LNCaP clone FGC (cell line): ENCODE measurements at regions not wholly inside any gene's neighbourhood (a gene's known extent, or its start where the extent isn't known, plus 50 kb on each side); places are given as distances from the start of the nearest gene placed in this dataset.
"Not testable (repeated sequence)": the region's sequence is repeated elsewhere in the genome, so short reads cannot be mapped to it uniquely, and the experiment has no call there.

ENCODE experiments used
- DNase-seq: peaks from one replicate; pipeline ENCODE4 v3.0.0-alpha.2; 2011; ENCODE audit warnings: low read depth
- H3K4me3 ChIP-seq: 2 replicates; pipeline ENCODE4 v1.5.1; 2011; ENCODE audit warnings: mild to moderate bottlenecking, low read depth, low read length, control low read depth
- TF ChIP-seq, protein P1 (sequence below): IDR thresholded peaks from 2 replicates; pipeline ENCODE4 v1.5.1; 2012; ENCODE audit warnings: mild to moderate bottlenecking; ENCODE audit not compliant: control insufficient read depth, insufficient read depth; ENCODE audit errors: extremely low read depth

DNA sequence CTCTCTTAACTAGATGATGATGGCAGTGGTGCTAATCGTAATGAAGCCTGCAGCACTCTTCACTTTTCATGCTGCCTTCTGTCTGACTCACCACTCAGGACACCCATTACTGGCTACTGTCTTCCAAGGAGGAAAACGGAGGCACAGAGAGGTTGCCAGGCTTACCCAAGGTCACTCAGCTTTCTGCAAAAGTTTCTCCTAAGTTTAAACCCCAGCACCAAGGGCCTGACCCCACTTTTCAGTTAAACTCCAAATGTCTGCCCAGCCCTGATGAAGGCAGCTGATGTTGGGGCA is 78.1 kb upstream of the RUNX3 start:
- no peak overlapping the region for H3K4me3 ChIP-seq
- no peak for DNase-seq
- TF ChIP-seq, protein P1, sequence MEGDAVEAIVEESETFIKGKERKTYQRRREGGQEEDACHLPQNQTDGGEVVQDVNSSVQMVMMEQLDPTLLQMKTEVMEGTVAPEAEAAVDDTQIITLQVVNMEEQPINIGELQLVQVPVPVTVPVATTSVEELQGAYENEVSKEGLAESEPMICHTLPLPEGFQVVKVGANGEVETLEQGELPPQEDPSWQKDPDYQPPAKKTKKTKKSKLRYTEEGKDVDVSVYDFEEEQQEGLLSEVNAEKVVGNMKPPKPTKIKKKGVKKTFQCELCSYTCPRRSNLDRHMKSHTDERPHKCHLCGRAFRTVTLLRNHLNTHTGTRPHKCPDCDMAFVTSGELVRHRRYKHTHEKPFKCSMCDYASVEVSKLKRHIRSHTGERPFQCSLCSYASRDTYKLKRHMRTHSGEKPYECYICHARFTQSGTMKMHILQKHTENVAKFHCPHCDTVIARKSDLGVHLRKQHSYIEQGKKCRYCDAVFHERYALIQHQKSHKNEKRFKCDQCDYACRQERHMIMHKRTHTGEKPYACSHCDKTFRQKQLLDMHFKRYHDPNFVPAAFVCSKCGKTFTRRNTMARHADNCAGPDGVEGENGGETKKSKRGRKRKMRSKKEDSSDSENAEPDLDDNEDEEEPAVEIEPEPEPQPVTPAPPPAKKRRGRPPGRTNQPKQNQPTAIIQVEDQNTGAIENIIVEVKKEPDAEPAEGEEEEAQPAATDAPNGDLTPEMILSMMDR = no peak

DNA sequence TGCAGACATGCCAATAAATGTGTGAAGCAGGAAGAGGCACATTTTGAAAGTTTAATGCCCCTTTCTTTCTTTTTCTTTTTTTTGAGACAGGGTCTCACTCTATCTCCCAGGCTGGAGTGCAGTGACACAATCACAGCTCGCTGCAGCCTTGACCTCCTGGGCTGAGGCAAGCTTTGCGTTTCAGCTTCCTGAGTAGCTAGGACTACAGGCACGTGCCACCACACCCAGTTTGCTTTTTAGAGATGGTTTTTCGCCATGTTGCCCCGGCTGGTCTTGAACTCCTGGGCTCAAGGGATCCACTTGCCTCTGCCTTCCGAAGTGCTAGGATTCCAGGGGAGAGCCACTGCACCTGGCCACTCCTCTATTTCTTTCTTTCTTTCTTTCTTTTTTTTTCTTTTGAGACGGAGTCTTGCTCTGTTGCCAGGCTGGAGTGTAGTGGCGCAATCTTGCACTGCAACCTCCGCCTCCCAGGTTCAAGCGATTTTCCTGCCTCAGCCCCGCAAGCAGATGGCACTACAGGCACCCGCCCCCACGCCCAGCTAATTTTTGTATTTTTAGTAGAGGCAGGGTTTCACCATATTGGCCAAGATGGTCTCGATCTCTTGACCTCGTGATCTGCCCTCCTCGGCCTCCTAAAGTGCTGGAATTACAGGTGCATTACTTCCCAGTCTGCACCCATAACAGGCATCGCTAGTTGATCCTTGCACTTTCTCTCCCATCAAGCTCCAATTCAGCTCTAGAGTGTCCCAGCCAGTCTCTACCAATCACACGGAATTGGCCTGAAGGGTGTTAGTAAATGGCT is 77.5 kb upstream of the RUNX3 start:
- DNase-seq, H3K4me3 ChIP-seq: not testable (repeated sequence)

DNA sequence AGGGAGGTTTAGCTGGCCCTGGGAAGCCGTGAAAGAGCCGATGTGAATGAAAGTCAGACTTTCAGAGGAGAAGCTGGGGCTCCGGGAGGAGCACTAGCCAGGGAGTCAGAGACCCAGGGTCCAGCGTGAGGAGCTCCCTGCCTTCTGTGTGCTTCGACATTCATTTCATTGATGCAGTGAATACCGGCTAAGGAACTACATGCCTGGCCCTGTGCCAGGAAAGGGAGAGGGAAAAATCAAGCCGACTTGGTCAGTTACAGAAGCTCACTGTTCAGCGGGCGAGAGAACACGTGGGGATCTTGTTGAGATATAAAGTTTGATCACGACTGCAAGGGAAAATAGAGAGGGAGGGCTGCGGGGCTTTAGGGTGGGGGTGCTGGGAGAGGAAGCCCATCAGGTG is 76.7 kb upstream of the RUNX3 start:
- TF ChIP-seq, protein P1 = no peak

DNA sequence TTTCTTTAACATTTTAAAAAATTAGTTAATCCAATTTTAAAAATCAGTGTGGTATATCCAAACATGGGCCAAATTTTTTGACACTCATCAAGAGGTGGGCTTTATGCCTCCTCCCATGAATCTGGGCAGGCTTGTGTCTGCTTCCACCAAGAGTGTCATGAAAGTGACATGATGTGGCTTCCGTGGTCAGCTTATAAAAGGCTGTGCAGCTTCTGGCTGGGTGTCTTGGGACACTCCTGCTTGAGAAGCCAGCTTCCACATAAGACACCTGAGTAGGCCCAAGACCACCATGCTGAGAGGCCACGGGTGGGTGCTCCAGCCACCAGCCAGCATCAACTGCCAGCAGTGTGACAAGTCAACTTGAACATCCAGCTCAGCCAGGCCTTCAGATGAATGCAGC is 74.3 kb upstream of the RUNX3 start:
- TF ChIP-seq, protein P1 = no peak
- H3K4me3 ChIP-seq = no peak overlapping the region
- DNase-seq = no peak

More for the DNA sequence above, 76.7 kb upstream of the RUNX3 start:
- no peak for DNase-seq
- H3K4me3 ChIP-seq = no peak overlapping the region

DNA sequence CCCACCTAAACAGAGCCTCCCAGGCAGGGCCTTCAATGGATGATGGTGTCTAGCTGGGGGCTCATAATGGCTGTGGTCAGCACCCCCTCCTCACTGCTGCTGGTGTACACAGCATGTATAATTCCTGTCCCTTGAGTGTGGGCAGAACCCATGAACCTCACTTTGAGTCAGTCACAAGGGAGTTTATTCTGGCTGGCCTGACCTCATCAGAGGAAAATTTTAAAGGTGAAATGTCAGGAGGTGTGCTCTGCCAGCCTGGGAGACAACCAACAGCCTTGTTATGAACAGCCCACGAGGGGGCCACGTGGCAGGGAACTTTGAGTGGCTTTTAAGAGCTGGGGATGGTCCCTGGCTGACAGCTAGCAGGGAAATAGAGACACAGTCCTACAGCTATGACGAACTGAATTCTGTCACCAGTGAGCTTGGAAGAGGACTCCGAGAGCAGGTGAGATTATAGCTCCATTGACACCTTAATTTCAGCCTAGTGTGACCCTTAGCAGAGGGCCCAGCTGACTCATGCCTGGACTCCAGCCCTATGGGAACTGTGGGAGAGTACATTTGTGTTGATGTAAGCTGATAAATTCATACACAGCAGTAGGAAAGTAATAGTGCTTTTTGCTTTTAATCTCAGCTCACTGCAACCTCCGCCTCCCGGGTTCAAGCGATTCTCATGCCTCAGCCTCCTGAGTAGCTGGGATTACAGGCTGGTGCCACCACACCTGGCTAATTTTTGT is 73.5 kb upstream of the RUNX3 start:
- TF ChIP-seq, protein P1 = no peak
- no peak overlapping the region for H3K4me3 ChIP-seq
- DNase-seq = no peak

DNA sequence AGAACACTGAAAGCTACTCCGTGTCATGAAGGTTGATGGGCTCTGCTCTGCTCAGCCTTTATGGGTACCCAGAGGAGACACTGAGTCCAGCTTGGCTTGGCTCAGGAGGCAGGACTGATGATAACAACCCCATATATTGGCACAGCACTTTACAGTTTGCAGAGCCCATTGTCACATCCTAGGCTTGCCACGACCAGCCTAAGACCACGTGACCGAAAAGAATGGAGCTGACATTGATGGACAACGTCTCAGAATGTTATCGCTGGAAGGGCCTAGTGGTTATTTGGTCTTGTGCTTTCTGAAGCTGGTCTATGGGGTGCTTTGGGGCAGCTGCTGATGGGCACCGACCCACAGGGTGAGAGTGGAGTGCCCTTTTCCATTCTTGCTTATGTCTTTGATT is 72.9 kb upstream of the RUNX3 start:
- TF ChIP-seq, protein P1 = no peak
- H3K4me3 ChIP-seq = no peak overlapping the region
- DNase-seq = no peak

DNA sequence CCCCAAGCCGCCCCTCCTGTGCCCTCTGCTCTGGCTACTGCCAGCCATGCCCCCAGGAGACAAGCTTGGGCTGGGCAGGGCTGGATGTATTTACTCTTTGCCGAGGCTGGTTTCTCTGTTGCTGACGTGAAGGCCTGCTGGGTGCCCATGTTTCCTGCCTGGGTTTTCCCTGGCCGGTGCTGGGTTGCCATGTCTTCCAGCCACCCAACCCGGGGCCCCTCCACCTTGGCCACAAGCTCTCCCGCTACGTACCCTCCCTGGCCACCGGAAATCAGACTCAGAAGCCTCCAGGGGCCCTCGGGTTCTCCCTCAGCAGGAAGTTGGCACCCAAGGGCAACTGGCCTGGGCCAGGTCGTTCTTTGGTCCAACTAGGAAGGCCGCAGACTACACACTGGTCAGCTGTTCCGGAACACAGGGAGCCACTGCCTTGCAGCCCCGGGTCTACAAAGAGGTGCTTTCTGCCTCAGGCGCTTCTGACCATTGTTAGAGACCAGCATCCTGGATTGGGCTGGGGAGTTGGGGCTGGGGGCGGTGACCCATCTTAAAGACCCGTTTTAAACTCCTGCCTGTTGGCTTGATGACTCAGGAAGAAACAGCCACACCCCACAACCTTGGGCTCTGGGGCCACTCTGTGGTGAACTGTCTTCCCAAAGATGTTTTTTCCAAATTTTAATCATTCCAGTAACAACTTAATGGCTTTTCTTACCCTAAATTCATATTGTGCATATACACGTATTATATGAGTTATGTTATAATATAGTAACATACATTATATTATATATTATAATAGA is 71.2 kb upstream of the RUNX3 start:
- TF ChIP-seq, protein P1 = no peak
- DNase-seq = no peak
- no peak overlapping the region for H3K4me3 ChIP-seq
